Colonic mucosa (tissue), 4 donors: ENCODE measurements at regions not wholly inside any gene's neighbourhood (a gene's known extent, or its start where the extent isn't known, plus 50 kb on each side); places are given as distances from the start of the nearest gene placed in this dataset.

Experiments used
- DNase-seq: peaks from one replicate; pipeline ENCODE4 v3.0.0-alpha.2; 2020
- H3K27ac ChIP-seq: fragments of 200-600 bp; one replicate; pipeline ENCODE4 v1.8.0; 2021
- H3K27me3 ChIP-seq: fragments of 200-600 bp; one replicate; pipeline ENCODE4 v1.8.0; 2021
- H3K36me3 ChIP-seq: fragments of 200-600 bp; one replicate; pipeline ENCODE4 v1.8.0; 2021
- H3K4me1 ChIP-seq: fragments of 200-600 bp; one replicate; pipeline ENCODE4 v1.8.0; 2021; ENCODE audit warnings: mild to moderate bottlenecking
- H3K4me3 ChIP-seq: fragments of 200-600 bp; one replicate; pipeline ENCODE4 v1.8.0; 2021
- H3K9ac ChIP-seq, 2 donors: one replicate each; pipeline ENCODE4 v1.7.0; 2013; ENCODE audit warnings: control low read depth in 2 of 2, low read depth in 2 of 2, low read length in 2 of 2
- H3K9me3 ChIP-seq: fragments of 200-600 bp; one replicate; pipeline ENCODE4 v1.8.0; 2021
- intact Hi-C: fragments of 100-400 bp; cut with DNase I; formaldehyde crosslinking; loops from one replicate; pipeline ENCODE4 v1.14.1; 2022
- TF ChIP-seq, protein P1 (sequence below): fragments of 200-600 bp; IDR thresholded peaks from one replicate; pipeline ENCODE4 v1.8.0; 2022; ENCODE audit warnings: antibody characterized with exemption, mild to moderate bottlenecking
- donor health status: healthy.
- donor health status: DM: no; HTN: no; CAD: no.
- donor health status: DM: no; HTN: no; CAD: no.

DNA sequence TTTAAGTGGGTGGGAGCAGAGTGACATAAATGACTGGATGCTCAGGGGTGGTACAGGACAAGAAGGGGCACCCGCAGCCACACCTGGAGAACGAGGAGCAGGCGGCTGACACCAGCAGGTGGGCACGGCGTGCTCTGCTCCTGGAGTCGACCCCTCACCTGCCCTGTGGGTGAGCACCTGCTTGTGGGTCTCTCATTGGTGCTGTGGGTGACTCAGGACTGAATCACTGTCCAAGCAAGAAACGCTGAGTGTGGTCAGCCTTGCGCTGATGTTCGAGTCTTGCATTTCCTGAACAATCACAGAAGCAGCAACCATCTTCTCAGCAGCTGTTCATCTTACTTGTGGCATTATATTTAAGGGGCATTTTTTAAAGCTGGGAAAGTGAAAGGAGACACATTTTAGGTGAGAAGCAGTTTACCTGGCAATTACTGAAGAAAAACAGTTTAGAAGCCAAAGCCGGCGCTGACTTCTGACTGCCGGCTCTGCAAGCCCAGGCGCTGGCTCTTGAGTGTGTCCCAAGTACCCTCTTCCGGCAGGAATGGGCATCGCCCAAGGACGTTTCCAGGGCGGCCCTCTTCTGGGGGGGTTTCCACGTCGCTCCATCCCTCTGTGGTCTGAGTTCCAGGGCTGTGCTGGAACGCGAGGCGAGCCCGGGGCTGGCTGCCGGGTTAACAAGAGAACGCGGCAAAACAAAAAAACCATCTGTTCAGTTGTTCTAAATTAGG lies 145.2 kb upstream of the PFKP start:
- DNase-seq = no peak
- Histone ChIP-seq H3K27ac (no peak overlapping the region), H3K4me1 (no peaks in the 10 kb centered on the region), H3K9me3 (no peaks in the 10 kb centered on the region), H3K36me3 (no peaks in the 10 kb centered on the region), H3K27me3 (no peaks in the 10 kb centered on the region), H3K4me3 (no peak overlapping the region), H3K9ac (no peak overlapping the region)
- intact Hi-C loops = no loop called here
- TF ChIP-seq, protein P1, sequence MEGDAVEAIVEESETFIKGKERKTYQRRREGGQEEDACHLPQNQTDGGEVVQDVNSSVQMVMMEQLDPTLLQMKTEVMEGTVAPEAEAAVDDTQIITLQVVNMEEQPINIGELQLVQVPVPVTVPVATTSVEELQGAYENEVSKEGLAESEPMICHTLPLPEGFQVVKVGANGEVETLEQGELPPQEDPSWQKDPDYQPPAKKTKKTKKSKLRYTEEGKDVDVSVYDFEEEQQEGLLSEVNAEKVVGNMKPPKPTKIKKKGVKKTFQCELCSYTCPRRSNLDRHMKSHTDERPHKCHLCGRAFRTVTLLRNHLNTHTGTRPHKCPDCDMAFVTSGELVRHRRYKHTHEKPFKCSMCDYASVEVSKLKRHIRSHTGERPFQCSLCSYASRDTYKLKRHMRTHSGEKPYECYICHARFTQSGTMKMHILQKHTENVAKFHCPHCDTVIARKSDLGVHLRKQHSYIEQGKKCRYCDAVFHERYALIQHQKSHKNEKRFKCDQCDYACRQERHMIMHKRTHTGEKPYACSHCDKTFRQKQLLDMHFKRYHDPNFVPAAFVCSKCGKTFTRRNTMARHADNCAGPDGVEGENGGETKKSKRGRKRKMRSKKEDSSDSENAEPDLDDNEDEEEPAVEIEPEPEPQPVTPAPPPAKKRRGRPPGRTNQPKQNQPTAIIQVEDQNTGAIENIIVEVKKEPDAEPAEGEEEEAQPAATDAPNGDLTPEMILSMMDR = no peak

DNA sequence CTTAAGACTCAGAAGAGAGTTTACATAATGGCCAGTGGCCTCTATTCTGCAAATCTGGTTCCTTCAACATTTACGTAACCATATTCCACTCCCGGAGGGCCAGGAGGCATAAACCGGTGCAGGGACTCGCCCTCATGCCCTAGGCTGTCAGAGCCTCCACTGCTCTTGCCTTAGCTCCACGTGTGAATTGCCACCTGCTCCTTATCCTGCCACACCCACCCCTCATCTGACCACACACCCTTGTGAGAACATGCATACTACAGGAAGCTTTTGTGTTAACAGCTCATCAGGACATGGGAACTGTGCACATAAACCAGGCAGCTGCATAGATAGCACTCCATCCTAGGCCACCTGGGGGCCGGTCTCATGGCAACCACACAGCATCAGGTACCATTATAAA lies 146.7 kb upstream of the PFKP start:
- Histone ChIP-seq H3K9ac (no peak overlapping the region), H3K4me3 (no peak overlapping the region), H3K9me3 (no peaks in the 10 kb centered on the region), H3K4me1 (no peaks in the 10 kb centered on the region), H3K36me3 (no peaks in the 10 kb centered on the region), H3K27ac (no peak overlapping the region), H3K27me3 (no peaks in the 10 kb centered on the region)
- DNase-seq = no peak
- intact Hi-C loops = no loop called here
- TF ChIP-seq, protein P1 = no peak

DNA sequence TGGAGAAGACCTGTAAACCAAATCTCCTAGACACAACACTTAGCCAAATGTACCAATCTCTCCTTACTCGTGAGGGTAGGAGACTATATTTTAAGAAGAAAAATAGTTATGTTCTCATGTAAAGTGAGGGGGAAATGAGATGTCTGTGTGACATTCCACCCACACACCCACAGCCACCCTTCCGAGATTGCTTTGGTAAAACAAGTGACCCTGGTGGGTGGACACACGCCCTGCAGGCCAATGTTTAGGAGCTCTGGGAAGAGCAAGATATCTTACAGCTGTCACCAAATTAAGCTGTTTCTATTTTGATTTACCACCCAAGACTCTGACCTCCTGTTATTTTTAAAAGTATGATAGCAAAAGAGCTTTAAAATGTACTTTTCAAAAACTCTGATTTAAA lies 147.2 kb upstream of the PFKP start:
- no peaks in the 10 kb centered on the region for H3K4me1 ChIP-seq
- no peaks in the 10 kb centered on the region for H3K9me3 ChIP-seq
- intact Hi-C loops = no loop called here
- H3K27ac ChIP-seq = no peak overlapping the region
- no peaks in the 10 kb centered on the region for H3K27me3 ChIP-seq
- TF ChIP-seq, protein P1 = no peak
- H3K36me3 ChIP-seq = no peaks in the 10 kb centered on the region
- DNase-seq = no peak
- no peak overlapping the region for H3K4me3 ChIP-seq
- no peak overlapping the region for H3K9ac ChIP-seq

DNA sequence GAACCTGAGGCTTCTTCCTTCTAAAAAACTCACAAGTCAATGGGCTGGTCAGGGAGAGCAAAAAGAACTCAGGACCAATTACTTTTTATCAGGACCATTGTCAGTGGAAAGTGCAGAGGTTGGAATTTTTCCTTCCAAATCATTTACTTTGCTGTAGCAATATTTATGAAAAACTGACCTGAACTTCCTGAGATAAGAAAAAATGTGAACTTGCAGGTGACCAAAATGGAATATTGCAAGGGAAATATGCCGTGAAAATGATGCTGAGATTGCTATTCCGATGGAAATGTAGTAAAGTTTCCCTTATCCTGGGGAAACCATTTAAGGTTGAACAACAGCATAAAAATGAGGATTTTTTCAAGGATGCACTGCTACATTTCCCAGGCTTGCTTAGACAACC lies 148.3 kb upstream of the PFKP start:
- no peaks in the 10 kb centered on the region for H3K36me3 ChIP-seq
- TF ChIP-seq, protein P1 = no peak
- no peaks in the 10 kb centered on the region for H3K9me3 ChIP-seq
- no peak overlapping the region for H3K27ac ChIP-seq
- no peak overlapping the region for H3K9ac ChIP-seq
- H3K27me3 ChIP-seq = no peaks in the 10 kb centered on the region
- intact Hi-C loops = no loop called here
- H3K4me1 ChIP-seq = no peaks in the 10 kb centered on the region
- DNase-seq = no peak
- no peak overlapping the region for H3K4me3 ChIP-seq

DNA sequence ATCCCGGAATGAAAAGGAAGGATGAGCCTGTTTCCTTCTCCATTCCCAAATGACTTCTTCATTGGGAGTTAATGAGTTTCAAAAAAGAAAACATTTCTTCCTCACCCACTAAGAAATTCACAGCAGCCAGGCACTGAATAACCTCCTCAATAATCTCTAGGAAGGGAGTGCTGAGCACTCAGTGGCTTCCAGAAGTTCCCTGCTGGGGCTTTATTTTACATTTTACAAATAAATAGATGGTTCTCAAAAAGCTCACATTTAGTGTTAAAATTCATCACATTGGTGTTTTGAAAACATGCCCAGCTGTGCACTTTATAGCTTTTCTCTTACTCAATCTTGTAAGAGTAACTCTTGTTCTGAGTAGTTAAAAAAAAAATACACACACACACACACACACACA lies 148.9 kb upstream of the PFKP start:
- intact Hi-C loops = no loop called here
- no peak overlapping the region for H3K9ac ChIP-seq
- DNase-seq = no peak

More for the DNA sequence above, 148.9 kb upstream of the PFKP start:
- Histone ChIP-seq H3K9me3 (no peaks in the 10 kb centered on the region), H3K4me1 (no peaks in the 10 kb centered on the region), H3K27ac (no peak overlapping the region), H3K36me3 (no peaks in the 10 kb centered on the region), H3K4me3 (no peak overlapping the region), H3K27me3 (no peaks in the 10 kb centered on the region)
- TF ChIP-seq, protein P1 = no peak
